ENCODE measurements at regions not wholly inside any gene's neighbourhood (a gene's known extent, or its start where the extent isn't known, plus 50 kb on each side); places are given as distances from the start of the nearest gene placed in this dataset.

DNA sequence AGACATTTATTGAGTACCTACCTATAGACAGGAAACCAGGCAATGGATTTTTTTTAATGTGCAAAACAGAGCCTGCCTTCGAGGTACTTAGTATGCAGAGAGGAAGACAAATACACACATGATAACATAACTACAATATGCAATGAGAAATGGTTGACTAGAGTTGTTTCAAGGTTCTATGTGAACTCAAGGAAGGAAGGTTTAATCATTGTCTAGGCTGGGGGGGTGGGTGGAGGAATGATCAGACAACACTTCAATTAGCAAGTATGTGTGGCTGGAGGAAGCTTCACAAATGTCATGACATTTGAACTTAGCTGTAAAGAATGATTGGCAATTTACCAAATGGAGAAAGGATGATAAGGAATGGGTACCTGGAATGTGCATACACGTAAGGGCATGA is 985.3 kb downstream of the FLRT2 start:
- DNase-seq (ENCODE audit: low read depth, low spot score) (no peak), FAIRE-seq (no peak)
- Histone ChIP-seq H3K36me3 (ENCODE audit: control insufficient read depth in 2 of 2, extremely low read depth in 1 of 2, insufficient read depth in 2 of 2, low read length in 2 of 2) (no peaks in the 10 kb centered on the region), H3K9me1 (replicated peaks; ENCODE audit: control insufficient read depth, extremely low read depth, insufficient read depth, low read length) (no peaks in the 10 kb centered on the region), H3K79me2 (ENCODE audit: control insufficient read depth, insufficient read depth, low read length) (no peaks in the 10 kb centered on the region), H3K4me3 (replicated peaks in 1 of 3; ENCODE audit: insufficient read depth in 1 of 3, low read depth in 1 of 3, low read length in 3 of 3) (no peak overlapping the region), H3K4me1 (ENCODE audit: control insufficient read depth, extremely low read depth, insufficient read depth, low read length) (no peaks in the 10 kb centered on the region), H4K20me1 (replicated peaks; ENCODE audit: control insufficient read depth, extremely low read depth, insufficient read depth, low read length) (no peaks in the 10 kb centered on the region), H3K27me3 (ENCODE audit: control insufficient read depth in 2 of 2, insufficient read depth in 2 of 2, low read length in 2 of 2) (no peaks in the 10 kb centered on the region), H3K4me2 (ENCODE audit: insufficient read depth, low read length) (no peak overlapping the region), H3K9me3 (replicated peaks; ENCODE audit: control insufficient read depth, insufficient read depth, low read length) (peaks cover 2% of the 10 kb centered on the region), H2AFZ (ENCODE audit: low read depth, low read length) (no peak overlapping the region), H3K27ac (ENCODE audit: insufficient read depth, low read depth, low read length) (no peak overlapping the region), H3K9ac (replicated peaks; ENCODE audit: extremely low read depth, insufficient read depth, low read length) (no peak overlapping the region)
- TF ChIP-seq, protein P1, sequence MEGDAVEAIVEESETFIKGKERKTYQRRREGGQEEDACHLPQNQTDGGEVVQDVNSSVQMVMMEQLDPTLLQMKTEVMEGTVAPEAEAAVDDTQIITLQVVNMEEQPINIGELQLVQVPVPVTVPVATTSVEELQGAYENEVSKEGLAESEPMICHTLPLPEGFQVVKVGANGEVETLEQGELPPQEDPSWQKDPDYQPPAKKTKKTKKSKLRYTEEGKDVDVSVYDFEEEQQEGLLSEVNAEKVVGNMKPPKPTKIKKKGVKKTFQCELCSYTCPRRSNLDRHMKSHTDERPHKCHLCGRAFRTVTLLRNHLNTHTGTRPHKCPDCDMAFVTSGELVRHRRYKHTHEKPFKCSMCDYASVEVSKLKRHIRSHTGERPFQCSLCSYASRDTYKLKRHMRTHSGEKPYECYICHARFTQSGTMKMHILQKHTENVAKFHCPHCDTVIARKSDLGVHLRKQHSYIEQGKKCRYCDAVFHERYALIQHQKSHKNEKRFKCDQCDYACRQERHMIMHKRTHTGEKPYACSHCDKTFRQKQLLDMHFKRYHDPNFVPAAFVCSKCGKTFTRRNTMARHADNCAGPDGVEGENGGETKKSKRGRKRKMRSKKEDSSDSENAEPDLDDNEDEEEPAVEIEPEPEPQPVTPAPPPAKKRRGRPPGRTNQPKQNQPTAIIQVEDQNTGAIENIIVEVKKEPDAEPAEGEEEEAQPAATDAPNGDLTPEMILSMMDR (IDR thresholded peaks at IDR 0.05; ENCODE audit: extremely low read depth in 1 of 2, insufficient read depth in 1 of 2, low read depth in 1 of 2, low read length in 2 of 2), result no peak
- BruUV-seq (replicated peaks), result no TSS peak
- intact Hi-C loops (cut with micrococcal nuclease), result no loop called here
- dilution Hi-C loops (cut with MboI; ENCODE audit: extremely low pct_ligation_motif_present, low sequenced_read_pairs), result no loop called here
- POLR2A ChIA-PET, result no interaction called here
- CTCF ChIA-PET, result no interaction called here

- intact Hi-C loops (cut with micrococcal nuclease), result no loop called here
- H3K9me3 ChIP-seq (replicated peaks; ENCODE audit: control insufficient read depth, insufficient read depth, low read length), result peaks cover 2% of the 10 kb centered on the region
- H2AFZ ChIP-seq (ENCODE audit: low read depth, low read length), result no peak overlapping the region
- POLR2A ChIA-PET, result no interaction called here
- no peaks in the 10 kb centered on the region for H3K36me3 ChIP-seq (ENCODE audit: control insufficient read depth in 2 of 2, extremely low read depth in 1 of 2, insufficient read depth in 2 of 2, low read length in 2 of 2)
- no peak overlapping the region for H3K27ac ChIP-seq (ENCODE audit: insufficient read depth, low read depth, low read length)
- DNase-seq (ENCODE audit: low read depth, low spot score) (no peak), FAIRE-seq (no peak)
- no peak overlapping the region for H3K9ac ChIP-seq (replicated peaks; ENCODE audit: extremely low read depth, insufficient read depth, low read length)
- H3K9me1 ChIP-seq (replicated peaks; ENCODE audit: control insufficient read depth, extremely low read depth, insufficient read depth, low read length), result no peaks in the 10 kb centered on the region
- H3K4me2 ChIP-seq (ENCODE audit: insufficient read depth, low read length), result no peak overlapping the region
- no TSS peak for BruUV-seq (replicated peaks)
- CTCF ChIA-PET, result no interaction called here
- no peak for TF ChIP-seq POLR2AphosphoS5 (IDR thresholded peaks at IDR 0.05; ENCODE audit: insufficient read depth, low read depth, low read length)
- no peak for TF ChIP-seq FOS (IDR thresholded peaks at IDR 0.05; ENCODE audit: borderline replicate concordance, insufficient read depth, low read length)
- H3K4me1 ChIP-seq (ENCODE audit: control insufficient read depth, extremely low read depth, insufficient read depth, low read length), result no peaks in the 10 kb centered on the region
- dilution Hi-C loops (cut with MboI; ENCODE audit: extremely low pct_ligation_motif_present, low sequenced_read_pairs), result no loop called here
- H3K79me2 ChIP-seq (ENCODE audit: control insufficient read depth, insufficient read depth, low read length), result no peaks in the 10 kb centered on the region
- H3K27me3 ChIP-seq (ENCODE audit: control insufficient read depth in 2 of 2, insufficient read depth in 2 of 2, low read length in 2 of 2), result no peaks in the 10 kb centered on the region
- H4K20me1 ChIP-seq (replicated peaks; ENCODE audit: control insufficient read depth, extremely low read depth, insufficient read depth, low read length), result no peaks in the 10 kb centered on the region
- H3K4me3 ChIP-seq (replicated peaks in 1 of 3; ENCODE audit: insufficient read depth in 1 of 3, low read depth in 1 of 3, low read length in 3 of 3), result no peak overlapping the region
Observed at GRCh38 chr14:86513564-86513963, 983.6 kb downstream of the FLRT2 start.
